ENCODE measurements at regions not wholly inside any gene's neighbourhood (a gene's known extent, or its start where the extent isn't known, plus 50 kb on each side); places are given as distances from the start of the nearest gene placed in this dataset.

GRCh38 chr2:150410809-150411208, 76.7 kb downstream of the RND3 start:
- TF ChIP-seq CTCF (IDR thresholded peaks at IDR 0.05): no peak
- TF ChIP-seq POLR2A (IDR thresholded peaks at IDR 0.05): no peak

All from esophagus squamous epithelium (tissue), 4 donors.